HG03159 (cell line): ENCODE measurements at regions not wholly inside any gene's neighbourhood (a gene's known extent, or its start where the extent isn't known, plus 50 kb on each side); places are given as distances from the start of the nearest gene placed in this dataset.
A peak's percentile ranks its signal among the peaks of the same experiment; 100 is the strongest.
"Not testable (repeated sequence)": the region's sequence is repeated elsewhere in the genome, so short reads cannot be mapped to it uniquely, and the experiment has no call there.

ENCODE experiments used
- ATAC-seq: cut with Tn5 transposase; IDR thresholded peaks from one replicate; pipeline ENCODE4 v1.9.1; 2021; ENCODE audit warnings: mild to moderate bottlenecking, moderate library complexity; ENCODE audit not compliant: unreplicated experiment

- not testable (repeated sequence) for ATAC-seq
Measured at GRCh38 chr5:145395151-145395550, 440.0 kb downstream of the PRELID2 start.

DNA sequence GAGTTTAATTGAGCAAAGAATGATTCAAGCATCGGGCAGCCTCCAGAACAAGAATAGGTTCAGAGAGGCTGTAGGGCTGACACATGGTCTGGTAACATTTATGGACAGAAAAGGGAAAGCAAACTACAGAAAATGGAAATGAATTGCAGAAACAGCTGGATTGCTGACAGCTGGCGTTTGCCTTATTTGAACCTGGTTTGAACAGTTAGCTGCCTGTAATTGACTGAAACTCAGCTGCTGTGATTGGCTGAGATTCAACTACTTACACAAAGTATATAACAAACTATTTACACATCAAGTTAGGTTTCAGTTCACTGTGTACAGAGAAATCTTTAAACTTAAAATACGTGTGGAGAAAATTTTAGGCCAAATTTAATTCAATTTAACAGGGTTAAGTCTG, 441.7 kb downstream of the PRELID2 start:
- no peak for ATAC-seq

GRCh38 chr5:145389047-145389446, 446.1 kb downstream of the PRELID2 start:
- ATAC-seq, result no peak

GRCh38 chr5:145385276-145385675, 449.9 kb downstream of the PRELID2 start:
- ATAC-seq, result no peak

- ATAC-seq, result no peak
Measured at GRCh38 chr5:145378226-145378625, 456.9 kb downstream of the PRELID2 start.

DNA sequence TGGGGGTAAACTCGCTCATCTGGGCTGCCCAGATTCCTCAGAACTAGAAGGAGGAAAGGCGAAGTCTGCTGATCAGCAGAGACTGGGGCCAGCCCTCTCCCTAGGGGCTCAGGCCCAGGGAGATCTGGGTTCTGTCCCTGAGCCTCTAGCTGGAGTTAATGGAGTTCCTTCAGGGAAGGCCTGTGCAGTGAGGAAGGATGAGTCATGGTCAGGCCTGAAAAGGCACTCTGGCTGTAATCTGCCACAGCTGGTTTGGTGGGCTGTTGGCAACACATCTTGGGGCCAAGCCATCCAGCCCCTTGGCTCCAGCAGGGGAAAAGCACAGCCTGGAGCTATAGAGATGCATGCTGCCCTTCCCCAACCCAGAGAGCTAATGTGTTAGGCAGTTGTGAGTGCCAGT, 459.6 kb downstream of the PRELID2 start:
- no peak for ATAC-seq

GRCh38 chr5:145365464-145365863, 469.7 kb downstream of the PRELID2 start:
- ATAC-seq, result no peak

- no peak for ATAC-seq
Measured at GRCh38 chr5:145362266-145362665, 472.9 kb downstream of the PRELID2 start.

DNA sequence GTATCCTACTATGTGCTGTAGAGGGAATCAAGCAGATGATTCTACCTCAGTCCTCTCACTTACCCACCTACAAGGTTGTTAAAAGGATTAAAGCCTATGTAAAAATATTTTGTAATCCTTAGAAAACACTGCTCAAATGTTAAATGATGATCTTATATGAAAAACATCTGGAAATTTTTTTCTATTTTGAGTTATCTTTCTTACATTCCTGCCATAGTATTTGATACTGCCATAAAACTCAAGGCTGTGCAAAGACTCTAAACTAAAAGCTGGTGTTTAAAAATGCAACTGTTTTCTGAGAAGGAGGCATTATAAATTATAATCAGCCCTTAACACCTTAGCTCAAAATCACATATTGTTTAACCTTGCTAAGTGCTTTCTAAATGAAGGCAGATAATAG, 474.2 kb downstream of the PRELID2 start:
- ATAC-seq, result no peak

GRCh38 chr5:145350513-145350912, 484.6 kb downstream of the PRELID2 start:
- ATAC-seq, result no peak

DNA sequence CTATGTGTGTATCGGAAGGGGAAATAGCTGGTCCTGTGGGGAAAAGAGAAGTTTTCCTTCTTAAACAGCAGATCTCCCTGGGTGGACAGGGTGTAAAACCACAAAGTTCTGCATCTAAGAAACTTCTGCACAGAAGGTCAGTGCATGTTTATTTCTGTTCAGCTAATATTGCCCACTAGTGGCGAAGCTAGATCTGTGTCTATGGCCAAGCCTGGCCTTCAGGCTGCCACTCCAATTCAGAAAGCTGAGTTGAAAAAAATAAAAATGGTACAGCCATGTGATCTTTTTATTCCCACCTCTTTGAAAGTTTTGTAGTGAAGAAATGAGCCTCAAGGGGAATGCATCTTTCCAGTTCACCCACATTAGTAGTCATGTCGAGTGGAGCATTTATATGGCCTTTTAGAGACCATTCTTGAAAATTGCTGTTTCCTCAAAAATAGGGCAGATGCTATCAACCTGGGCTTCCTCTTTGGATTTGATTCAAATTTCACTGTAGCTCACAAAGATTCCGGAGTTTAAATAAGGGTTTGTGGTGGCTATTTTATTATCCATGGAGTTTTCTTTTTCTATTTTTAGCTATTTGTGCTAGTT, 488.0 kb downstream of the PRELID2 start:
- no peak for ATAC-seq

DNA sequence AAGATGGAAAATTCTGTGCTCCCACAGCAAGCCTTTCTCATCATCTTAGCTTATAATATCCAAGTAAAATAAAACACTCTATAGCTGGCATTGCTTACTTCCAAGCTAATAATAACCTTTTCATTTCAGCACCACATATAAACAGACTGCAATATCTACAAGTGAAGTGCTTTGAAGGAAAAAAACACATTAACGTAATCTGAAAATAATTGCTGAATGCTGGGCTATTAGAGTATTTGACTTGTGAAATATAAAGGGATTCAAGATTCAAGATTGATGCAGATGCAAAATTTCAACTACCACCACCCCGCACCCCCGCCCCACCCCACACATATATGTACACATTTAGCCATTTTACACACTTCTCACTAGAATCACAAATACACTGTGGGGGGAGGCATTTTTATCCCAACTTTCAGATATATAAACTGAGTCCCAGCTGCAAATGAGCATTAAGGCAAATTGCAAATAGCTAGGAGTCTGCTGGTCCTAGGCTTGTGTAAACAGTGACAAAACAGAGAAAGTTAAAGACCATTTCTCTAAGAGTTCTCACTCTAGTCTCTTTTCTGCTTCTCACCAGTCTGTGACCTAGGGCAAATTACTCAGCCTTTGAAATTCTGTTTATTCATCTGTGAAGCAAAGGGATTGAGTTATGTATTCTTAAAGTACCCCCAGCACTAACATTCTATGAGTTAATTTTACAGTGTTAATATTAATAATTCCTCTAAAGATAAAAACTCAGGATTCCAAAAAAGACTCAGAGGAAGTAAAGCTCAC, 489.4 kb downstream of the PRELID2 start:
- no peak for ATAC-seq

- ATAC-seq, result no peak
Measured at GRCh38 chr5:145341842-145342241, 493.3 kb downstream of the PRELID2 start.

GRCh38 chr5:145340099-145340498, 495.0 kb downstream of the PRELID2 start:
- no peak for ATAC-seq

GRCh38 chr5:145324767-145325479, 510.2 kb downstream of the PRELID2 start:
- no peak for ATAC-seq

DNA sequence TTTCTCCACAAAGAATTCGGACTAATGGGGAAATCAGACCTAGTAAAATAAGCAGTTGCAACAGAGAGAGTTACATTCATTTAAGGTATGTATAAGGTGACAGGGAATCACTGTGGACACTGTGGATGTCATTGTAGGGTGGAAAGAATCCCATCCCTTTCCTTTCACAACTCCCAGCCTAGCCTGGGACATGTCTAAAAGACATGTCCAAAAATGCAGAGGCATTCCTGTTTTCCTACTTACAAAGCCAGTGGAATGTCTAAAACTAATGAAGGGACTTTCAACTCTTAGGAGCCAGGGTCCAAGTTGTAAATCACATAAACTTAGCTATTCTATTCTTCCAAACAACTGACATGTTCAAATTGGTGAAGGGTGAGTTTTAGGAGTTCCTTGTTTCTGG, 511.0 kb downstream of the PRELID2 start:
- ATAC-seq, result no peak

DNA sequence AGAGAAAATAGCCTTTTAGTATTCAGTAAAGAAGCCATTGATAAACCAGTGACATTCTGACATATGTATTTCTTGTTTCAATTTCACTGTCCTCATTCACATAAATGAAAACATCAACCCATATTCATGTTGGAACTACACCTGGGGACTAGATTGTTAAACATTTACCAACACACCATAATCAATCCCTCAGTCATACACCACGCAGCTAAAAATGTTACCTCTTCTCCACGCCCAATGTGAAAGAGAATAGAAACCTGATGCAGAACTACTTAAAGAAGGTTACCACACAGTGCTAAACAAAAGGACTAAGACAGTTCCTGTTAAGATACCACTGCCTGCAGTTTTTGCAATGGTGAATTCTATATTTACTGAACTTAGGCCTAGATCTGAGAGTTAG, 518.9 kb downstream of the PRELID2 start:
- peak; percentile 95 for ATAC-seq

DNA sequence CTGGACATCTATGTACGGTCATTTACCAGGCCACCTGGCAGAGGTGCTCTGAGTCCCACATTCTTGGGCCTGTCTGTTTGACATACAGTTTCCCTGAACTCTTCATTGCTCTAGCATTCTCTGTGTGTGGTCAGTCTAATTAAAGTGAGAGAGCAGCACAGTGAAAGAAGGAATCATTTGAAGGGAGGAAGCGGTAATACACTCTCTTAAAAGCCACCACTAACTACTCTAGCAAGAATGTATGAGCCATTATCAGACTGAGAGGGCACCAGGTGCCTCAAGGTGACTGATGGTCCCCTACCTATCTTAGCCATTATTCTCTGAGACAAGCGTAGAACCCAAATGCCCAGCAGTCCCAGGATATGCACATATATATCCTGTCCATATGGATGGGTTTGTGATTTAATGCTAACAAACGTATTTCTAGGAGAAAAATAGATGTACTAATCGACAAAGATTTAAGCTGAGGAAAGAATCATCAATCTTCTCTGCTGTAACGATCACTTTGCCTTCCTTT, 527.2 kb downstream of the PRELID2 start:
- ATAC-seq, result no peak

- ATAC-seq, result no peak
Measured at GRCh38 chr5:145295236-145295835, 539.8 kb downstream of the PRELID2 start.

DNA sequence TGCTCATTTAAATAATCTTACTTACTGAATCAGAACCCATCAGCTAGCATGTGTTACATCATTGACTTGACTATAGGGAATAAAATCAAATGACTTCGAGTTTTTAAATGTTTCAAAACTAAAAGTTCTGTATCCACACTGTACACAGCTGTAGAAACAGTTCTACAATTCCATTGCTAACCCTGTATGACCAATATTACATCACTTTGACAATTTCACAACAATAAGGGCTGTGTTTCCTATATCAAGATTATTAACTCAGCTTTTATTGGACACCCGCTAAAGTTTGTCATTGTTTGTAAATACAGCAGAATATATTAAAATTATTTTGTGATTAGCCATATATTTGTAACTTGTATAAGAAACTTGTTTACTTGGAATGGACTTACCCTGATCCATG, 540.8 kb downstream of the PRELID2 start:
- ATAC-seq, result no peak

DNA sequence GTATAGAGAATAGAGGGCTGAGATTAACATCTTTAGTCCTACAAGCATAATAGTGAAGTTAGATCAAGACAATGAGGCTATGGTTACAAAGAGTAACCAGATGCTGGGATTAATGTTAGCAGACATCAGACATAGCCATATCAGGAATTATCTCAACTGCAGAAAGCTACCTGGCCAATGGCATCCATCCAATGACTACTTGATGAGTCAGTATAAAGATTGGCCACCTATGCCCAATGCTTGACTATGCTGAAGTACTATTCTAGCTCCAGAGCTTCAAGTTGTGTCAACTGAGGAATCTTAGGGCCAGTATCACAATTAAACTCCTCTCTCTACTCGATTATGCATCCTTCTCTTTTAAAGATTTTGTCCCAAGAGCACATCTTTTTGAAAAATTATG, 541.4 kb downstream of the PRELID2 start:
- ATAC-seq, result no peak
